CD4-positive, alpha-beta T cell treated with Interleukin-21 for 1 hour (primary cell): ENCODE measurements at regions not wholly inside any gene's neighbourhood (a gene's known extent, or its start where the extent isn't known, plus 50 kb on each side); places are given as distances from the start of the nearest gene placed in this dataset.

ENCODE experiments used
- DNase-seq: peaks from one replicate; pipeline ENCODE4 v3.0.0-alpha.2; 2020

DNA sequence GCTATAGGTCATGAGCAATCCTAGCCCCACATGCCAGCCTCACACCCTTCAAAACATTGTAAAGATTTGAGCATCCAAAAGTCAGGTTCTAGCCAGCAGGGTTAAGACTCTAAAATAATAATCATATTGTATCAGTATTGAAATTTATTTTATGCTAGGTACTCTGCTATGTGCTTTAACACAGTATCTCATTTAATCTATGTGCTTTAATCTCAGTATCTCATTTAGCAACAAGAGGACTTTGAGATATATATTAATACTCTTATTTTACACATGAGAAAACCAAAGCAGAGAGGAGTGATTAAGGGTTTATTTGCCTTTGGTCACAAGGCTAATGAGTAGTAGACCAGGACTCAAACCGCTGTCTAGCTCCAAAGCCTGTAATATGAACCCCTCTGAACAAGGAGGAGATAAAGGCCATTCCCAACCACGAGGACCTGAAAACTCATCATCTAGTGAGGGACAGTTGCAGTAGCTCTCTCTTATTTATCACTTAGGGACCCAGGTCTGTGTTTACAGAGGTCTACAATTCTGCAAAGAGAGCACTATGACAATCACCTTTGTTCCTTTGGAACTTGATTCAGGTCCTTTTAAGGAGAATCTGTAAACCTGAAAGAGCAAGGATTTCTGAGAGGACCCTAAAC, 116.5 kb upstream of the SERTAD2 start:
- no peak for DNase-seq

DNA sequence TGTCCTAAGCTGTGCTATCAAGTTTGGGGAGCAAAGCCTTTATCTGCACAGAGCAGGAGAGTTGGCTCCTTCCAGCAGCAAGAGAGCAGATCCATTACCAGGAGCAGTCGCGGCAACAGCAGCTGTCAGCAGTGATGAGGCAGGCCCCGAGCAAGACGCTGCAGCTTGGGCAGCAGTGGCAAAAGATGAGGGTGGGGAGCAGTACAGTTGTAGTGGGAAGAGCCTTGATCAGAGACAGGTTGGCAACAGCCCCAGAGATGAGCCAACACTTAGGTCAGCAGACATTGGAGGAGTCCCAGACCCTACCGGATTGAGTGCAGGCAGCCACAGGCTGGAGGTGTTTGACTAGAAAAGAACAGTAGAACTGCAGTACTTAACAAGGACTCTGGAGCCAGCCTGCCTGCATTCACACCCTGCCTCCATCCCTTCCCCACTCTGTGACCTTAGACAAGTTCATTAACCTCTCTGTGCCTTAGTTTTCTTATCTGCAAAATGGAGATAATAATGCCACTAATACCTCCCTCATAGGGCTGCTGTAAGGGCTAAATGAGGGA, 117.1 kb upstream of the SERTAD2 start:
- no peak for DNase-seq

DNA sequence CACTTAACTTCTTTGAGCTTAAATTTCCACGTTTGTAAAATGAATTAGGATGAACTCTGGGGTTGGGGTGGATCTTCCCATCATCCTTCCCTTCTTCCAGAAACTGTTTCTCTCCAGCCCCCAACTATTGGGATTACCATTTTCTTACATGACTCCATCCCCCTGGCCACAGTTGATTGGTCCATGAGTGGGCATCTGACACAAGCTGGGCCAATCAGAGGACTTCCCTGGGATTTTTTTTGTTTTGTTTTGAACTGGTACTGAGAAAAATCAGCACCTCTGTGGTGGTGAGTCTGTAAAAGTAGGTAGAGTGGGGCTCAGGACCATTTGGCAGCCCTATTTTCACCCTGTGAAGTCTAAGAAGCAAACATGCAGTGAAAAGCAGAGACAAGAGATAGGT, 118.0 kb upstream of the SERTAD2 start:
- DNase-seq: no peak

DNA sequence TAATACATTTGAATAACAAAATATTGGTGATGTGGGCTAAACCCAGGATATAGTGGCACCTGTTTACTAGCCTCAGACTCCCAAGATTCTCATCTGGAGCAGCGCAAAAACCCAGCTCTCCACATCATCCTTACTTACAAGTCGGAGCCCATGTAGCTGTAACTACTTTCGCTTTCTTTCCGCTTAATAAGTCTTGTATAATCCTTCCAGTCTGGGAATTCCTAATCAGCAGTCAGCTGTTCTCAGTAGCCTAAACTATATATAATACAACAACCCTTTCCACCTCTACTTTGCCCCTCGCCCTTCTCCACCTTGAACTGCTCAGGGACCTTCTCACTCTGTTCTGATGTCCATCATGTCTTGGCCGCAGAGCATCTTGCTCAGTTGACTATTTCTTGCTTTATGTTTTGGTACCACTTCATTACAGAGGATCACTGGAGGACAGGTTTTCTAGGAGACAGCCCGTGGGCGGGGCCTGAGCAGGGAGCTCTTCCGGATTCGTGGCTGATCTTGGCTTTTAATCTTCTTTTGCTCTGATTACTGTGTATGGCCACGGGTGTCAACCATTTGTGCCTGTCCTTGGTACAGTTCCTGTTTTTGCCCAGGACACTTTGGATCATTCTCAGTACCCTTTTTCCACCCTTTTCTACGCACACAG, 119.9 kb upstream of the SERTAD2 start:
- DNase-seq: no peak

DNA sequence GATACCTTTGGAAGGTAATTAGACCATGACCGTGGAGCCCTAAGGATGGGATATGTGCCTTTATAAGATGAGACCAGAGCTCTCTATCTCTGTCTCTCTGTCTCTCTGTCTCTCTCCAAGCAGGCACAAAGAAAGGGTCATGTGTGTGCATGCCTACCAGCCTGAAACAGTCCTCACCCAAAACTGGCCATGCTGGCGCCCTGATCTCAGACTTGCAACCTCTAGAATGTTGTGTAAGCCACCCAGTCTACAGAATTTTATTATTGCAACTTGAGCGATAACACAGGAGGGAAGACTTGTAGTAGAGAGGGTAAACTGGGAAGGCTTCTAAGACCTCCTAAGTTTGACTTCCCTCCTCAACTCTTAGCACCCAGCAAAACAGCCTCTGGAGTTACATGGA, 124.1 kb upstream of the SERTAD2 start:
- DNase-seq: no peak

DNA sequence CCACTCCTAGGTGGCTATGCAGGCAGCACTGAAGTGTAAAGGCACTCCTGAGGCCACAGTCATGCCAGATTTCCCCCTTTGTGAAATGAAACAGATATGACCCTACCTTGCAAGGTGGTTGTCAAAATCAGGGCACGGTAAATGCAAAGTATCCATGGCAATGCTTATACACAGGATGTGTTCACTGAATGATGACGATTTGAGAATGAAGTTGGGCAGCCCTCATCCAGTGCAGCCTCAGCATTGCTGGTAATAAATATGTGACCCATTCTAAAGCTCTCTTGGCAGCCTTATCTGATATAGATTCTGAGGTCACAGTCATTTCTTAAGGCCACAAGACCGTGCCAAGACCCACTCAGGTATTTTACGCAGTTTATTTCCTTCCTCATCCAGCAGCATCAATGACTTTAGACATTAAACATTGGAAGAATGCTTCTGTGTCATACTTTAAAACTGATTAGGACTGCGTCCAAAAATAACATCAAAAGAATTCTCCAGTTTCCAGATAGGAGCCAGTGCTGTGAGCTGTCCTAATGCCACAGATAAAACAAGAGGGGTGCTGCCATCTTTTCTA, 125.5 kb upstream of the SERTAD2 start:
- DNase-seq: no peak

DNA sequence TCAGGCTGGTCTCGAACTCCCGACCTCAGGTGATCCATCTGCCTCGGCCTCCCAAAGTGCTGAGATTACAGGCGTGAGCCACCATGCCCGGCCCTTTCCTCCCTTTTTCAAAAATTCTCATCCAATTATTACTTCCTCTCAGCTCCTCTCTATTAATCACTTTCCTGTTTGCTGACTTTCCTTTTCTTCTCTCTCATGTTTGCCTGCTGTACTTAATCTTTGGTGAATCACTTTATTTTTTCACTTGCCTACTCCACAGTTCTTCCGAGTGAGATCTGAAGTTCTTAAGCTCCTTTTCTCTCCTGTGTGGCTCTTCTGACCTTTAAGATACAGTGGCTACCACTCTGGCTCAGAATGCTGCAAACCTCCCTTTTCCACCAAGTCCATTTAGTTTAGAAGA, 126.3 kb upstream of the SERTAD2 start:
- DNase-seq: no peak

DNA sequence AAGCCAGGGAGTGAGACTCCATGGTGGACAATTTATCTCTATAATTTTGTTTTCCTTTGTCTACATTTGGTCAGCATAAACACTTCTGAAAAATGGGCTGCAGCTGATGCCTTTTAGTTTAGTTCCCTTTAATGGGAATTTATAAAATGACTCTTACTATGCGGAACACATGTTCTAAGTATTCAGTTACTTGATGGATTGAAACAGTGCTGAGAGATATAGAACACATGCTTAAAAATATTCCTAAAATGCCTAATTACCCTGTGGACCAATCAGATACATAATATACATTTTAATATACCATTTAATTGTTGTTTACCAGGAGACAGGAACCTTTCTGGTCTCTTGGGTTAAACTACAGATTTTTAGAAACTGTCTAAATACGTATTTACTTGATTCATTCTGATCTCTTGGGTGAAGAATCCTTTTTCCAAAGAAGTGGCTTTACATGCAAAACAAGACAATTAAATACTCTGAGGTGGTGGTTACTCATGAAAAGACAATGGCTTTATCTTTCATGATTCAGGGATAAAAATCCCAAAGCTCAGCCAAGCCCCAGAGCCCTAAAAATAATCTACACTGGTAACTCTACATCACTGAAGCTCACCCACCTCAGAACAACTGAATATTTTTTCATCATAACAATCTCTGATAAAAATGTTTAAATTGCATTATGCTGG, 128.1 kb upstream of the SERTAD2 start:
- DNase-seq: no peak

DNA sequence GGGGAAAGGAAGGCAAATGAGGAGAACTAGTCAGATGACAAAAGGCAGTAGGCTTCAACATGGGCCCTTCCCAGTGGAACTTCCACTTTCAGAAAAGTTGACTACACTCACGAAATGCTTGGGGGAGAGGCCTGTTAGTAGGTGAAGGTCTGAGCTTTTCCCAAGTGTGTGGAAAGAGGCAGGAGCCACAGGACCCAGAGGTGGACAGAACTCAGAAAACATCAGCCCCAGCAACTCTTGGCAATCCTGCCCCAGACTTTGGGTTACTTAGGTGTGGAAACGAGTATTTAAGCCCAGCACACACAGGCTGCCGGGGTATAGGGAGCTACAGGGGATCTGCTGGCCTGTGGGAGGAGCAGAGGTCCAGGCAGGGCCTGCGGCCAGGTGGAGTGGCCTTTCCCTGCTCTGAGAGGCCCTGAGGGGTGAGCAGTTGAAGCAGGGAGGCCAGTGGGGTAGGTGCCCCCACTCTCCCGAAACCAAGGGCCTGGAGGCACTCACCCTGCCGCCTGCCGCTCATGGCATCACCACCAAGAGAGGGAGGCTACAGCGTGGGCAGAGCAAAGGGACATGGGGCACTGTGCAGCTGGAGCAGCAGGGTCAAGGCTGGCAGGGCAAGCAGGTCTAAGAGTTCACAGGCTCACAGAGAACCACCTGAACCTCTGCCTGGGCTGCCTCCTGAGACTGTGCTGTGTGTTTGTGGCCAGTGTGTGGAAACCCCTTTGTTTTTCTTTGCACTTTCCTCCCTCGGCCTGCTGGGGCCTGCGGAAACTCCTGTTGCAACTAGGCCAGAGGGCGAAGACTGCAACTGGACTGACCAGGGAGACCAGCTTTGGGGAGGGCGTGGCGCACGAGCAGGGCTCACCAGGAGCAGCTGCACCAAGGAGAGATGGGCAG, 130.7 kb upstream of the SERTAD2 start:
- no peak for DNase-seq

DNA sequence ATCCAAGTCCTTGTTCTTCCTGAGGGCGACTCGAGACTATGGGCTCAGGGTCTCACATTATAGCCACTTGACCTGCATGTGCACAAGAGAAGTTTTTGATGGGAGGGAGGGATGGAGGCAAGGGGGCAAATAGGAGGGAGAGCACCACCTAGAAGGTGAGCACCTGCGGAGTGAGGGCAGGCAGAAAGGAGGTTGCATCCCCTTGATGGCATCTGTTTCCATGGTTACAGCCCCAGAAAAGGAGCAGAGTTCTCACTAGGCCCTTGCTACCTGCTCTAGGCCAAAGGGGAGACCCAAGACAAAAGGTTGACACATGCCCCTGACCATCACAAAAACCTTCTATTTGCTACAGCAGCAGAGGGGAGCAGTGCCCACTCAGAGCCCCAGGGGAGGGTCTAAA, 131.5 kb upstream of the SERTAD2 start:
- no peak for DNase-seq

DNA sequence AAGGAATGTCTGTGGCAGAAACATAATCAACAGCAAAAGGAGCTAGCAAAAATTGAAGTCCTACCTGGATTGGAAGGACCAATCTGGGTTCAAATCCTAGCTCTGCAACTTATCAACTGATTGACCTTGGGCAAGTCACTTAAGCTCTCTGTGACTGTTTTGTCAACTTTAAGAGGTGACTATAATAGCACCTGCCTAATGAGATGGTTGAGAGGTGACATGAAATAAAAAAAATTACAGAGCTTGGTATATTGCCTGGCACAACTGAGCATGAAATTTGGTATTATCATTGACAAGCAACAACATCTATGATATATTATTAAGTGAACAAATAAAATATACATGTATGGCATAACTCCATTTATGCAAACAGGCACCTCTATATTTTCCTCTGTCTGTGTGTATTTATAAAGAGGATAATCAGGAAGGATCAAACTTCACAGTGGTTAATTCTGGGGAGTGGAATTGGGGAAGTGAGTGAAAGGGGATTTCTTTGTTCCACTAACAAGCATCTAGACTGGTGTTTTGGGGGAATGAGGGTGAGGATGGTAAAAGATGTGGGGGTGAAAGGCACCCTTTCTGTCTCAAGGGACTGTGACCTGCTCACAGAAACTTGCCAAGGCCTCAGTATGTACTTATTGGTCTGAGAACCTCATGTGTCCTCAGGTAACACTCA, 132.8 kb upstream of the SERTAD2 start:
- DNase-seq: no peak

DNA sequence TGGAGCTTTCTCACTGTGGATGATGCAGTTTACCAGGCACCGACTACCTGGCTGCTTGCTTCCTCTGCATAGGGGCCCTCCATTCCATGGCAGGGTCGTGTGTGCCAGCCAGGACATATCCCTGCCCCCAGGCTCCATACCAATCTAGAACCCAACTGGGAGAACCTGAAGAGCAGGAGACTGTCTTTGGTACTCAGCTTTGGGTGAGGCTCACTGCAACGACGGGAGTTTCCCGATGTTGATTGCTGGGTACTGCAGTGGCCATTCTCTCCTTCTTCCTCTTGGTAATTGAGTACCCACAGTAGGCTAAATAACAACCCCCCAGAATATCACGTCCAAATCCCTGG, 133.3 kb upstream of the SERTAD2 start:
- DNase-seq: no peak

DNA sequence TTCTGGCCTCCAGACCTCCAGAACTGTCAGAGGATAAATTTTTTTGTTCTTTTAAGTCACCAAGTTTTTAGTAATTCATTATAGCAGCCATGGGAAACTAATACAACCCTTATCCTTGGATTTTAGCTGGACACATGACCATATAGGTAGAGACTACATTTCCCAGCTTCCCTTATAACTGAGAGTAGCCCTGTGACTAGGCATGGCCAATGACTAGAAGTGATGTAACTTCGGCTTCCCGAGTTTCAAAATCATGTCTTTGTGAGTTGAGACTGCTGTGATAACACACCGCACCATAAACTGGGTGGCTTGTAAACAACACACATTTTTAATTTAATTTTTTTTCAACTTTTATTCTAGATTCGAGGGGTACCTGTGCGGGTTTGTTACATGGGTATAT, 134.0 kb upstream of the SERTAD2 start:
- no peak for DNase-seq

DNA sequence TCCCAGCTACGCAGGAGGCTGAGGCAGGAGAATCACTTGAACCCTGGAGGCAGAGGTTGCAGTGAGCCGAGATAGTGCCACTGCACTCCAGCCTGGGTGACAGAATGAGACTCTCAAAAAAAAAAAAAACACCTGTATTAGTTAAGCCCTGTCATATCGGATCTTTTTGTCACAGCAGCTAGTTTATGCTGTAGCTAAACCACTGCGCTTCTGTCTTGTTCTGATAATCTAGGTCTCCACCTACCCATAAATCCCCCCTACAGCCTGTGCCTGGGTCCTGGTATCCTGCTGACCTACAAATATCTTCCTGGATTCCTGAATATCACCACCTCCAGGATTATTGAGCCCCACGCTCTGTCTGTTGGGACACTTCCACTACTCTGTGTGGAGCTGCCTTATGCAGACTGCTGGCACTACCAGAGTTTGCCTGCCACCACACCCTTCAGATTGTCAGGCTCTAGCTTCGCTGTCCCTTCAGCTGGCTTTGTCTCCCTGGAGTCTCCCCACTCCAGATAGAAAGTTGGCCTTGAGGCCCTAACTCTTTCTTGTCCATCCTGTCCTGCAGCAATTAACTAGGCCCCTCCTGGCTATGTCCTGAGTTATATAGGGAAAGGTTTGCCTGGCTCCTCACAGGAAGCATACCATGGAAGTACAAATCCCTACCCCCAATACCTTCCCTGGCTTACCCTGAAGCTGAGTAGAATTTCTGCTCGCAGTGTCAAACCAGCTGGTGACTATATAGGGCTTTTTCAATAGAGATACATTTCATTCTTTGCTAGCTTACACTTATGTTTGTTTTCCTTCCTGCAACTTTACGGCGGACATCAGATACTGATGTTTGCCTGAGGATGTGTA, 136.0 kb upstream of the SERTAD2 start:
- DNase-seq: no peak

DNA sequence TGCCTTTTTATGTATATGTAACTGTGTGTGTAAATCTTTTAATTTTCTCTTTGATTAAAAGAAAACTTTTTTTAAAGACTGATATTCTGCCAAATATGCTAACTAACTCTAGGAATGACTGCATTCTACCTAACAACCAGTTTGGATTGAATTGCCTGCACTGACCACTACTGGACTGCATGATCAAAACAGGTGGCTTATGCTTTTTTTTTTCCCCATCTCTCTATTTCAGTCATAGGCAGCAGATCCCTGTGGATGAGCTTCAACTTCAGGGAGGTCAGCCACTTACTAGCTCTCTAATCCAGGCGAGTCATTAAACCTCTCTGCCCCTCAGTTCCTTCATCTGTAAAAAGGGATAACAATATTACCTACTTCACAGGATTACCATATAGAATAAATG, 138.6 kb upstream of the SERTAD2 start:
- no peak for DNase-seq

DNA sequence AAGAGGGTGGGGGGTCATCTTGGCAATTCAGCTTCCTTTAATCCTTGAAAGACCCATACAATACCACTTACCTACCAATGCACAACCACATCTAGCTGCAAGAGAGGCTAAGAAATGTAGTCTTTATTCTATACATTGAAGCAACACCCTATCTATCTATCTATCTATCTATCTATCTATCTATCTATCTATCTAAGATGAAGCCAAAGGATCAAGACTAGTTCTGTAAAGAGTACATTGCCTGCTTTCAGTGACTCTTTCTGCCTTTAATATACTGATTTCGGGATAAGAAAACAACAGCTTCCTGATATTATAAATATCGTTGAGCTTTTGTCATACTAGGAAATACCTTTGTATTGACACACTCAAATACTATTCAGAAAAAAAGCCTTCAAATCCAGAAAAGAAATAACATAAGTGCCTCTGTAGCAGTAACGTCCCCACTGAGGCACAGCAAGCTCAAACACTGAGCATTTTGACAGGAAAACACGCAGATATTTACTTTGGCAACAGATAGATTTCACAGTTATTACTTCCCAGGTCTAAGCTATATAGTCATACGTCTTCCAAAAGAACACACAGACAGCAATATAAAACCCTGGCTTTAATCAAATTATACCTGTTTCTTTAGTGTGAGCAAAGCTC, 139.4 kb upstream of the SERTAD2 start:
- DNase-seq: no peak

DNA sequence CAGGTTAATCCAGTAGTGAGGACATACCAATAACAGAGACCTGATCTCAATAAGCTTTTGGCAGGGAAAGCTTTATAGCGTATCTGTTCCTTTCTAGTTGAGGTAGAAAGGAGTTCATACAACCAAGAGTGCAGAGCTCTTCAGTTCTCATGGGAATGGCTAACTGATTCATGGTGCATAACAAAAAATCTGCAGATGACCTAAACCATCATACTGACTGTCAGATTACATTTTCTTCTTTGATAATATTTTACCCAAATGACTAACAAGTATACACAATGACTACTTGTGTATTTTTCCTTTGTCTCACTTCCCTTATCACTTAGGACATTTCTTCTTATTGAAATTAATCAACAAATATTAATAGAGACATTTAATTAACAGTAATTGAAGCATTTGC, 140.0 kb upstream of the SERTAD2 start:
- DNase-seq: no peak

DNA sequence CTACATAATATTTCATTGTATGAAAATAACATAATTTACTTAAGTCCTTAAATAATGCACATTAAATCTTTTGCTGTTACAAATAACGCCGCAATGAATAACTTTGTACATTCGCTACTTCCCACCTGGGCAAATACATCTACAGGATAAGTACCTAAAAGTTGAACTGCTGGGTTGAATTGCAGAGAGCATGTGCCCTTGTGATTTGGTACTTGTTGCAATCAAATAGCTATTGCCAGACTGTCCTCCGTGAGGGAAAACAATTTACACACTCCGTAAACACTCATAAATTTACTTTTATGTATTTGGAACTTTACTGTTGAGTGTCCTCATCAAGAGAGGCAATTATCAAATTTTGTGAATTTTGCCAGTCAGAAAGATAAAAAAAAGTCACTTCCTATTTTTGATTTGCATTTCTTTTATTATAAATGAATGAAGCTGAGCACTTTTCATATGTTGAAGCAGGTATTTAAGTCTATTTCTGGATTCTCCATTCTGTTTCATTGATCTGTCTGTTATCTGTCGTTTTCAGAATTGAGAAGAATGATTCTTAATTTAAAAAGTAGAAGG, 140.8 kb upstream of the SERTAD2 start:
- no peak for DNase-seq

DNA sequence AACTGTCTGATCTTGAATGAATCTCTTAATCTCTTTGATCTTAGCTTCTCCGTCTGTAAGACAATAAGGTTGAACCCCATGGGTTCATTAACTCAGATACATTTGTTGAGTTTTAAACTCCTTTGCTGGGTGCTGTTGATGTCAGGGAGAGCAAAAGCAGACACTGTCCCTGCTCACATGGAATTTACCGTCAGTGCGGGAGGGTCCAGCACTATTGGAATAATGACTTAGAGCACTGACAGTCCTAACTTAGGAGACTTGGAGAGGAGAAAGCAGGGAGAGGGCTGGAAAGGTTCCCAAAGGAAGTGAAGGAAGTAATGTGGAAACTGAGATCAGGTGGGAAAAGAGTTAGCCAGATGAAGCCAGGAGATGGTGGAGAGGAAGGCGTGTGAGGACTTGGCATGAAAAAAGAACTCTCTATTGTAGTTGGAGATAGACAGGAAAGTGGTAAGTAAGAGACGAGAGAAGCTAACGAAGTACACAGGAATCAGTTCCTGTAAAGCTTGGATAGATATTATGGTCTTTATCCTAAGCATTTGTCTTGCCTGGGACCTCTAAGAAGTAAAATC, 141.4 kb upstream of the SERTAD2 start:
- DNase-seq: no peak

DNA sequence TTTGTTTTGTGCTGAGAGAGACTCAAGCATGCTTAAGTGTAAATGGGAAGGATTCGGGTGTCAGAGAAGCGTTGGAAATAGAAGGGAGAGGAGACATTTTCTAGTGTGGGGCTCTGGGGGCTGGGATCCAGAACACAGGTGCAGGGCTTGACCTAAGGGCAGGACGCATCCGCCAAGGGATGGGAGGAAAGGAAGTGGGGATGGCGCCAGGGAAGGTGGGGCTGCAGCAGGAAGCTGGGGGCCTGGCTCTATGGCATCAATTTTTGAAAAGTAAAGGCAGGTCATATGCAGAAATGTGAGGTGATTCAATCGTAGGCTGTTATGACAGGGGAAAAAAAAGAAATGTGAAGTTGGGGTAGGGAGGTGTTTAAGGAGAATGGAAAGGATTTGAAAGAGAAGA, 143.2 kb upstream of the SERTAD2 start:
- DNase-seq: no peak
